Left lung (tissue), 4 donors: ENCODE measurements at regions not wholly inside any gene's neighbourhood (a gene's known extent, or its start where the extent isn't known, plus 50 kb on each side); places are given as distances from the start of the nearest gene placed in this dataset.

Experiments
- ATAC-seq: fragments of 200-7000 bp; cut with Tn5 transposase; one replicate; pipeline ENCODE4 v1.9.1; 2020; ENCODE audit warnings: moderate library complexity
- DNase-seq, 4 donors: peaks; one replicate each; pipeline ENCODE4 v3.0.0-alpha.2; 2013 to 2020
- H3K27ac ChIP-seq, 2 donors: fragments of 200-600 bp; sonication (generic) in 1 of 2; one replicate each; pipeline versions ENCODE4 v1.5.0 to v1.8.0; 2020 to 2021
- H3K27me3 ChIP-seq, 2 donors: fragments of 200-600 bp; sonication (generic) in 1 of 2; one replicate each; pipeline versions ENCODE4 v1.5.0 to v1.8.0; 2020 to 2021
- H3K36me3 ChIP-seq, 2 donors: fragments of 200-600 bp; sonication (generic) in 1 of 2; one replicate each; pipeline versions ENCODE4 v1.5.0 to v1.8.0; 2020 to 2021
- H3K4me1 ChIP-seq, 2 donors: fragments of 200-600 bp; one replicate each; pipeline ENCODE4 v1.8.0; 2021
- H3K4me3 ChIP-seq, 2 donors: fragments of 200-600 bp; sonication (generic) in 1 of 2; one replicate each; pipeline versions ENCODE4 v1.5.0 to v1.8.0; 2020 to 2021; ENCODE audit warnings: mild to moderate bottlenecking in 1 of 2
- H3K9me3 ChIP-seq, 2 donors: fragments of 200-600 bp; sonication (generic) in 1 of 2; one replicate each; pipeline versions ENCODE4 v1.5.0 to v1.8.0; 2020 to 2021
- intact Hi-C, 2 donors: fragments of 100-400 bp; cut with DNase I; formaldehyde crosslinking; loops; one replicate each; pipeline versions ENCODE4 v1.11.2 to v1.14.2; 2022
- TF ChIP-seq, protein P1 (sequence below), 2 donors: fragments of 200-600 bp; sonication (generic) in 1 of 2; IDR thresholded peaks; one replicate each; pipeline versions ENCODE4 v1.5.0 to v1.8.0; 2021; ENCODE audit warnings: antibody characterized with exemption in 2 of 2
- donor health status: DM: no; HTN: yes; CAD: no.
- donor health status: DM: no; HTN: no; CAD: no.

GRCh38 chr5:42216904-42217303 is 206.3 kb upstream of the GHR start:
- TF ChIP-seq, protein P1, sequence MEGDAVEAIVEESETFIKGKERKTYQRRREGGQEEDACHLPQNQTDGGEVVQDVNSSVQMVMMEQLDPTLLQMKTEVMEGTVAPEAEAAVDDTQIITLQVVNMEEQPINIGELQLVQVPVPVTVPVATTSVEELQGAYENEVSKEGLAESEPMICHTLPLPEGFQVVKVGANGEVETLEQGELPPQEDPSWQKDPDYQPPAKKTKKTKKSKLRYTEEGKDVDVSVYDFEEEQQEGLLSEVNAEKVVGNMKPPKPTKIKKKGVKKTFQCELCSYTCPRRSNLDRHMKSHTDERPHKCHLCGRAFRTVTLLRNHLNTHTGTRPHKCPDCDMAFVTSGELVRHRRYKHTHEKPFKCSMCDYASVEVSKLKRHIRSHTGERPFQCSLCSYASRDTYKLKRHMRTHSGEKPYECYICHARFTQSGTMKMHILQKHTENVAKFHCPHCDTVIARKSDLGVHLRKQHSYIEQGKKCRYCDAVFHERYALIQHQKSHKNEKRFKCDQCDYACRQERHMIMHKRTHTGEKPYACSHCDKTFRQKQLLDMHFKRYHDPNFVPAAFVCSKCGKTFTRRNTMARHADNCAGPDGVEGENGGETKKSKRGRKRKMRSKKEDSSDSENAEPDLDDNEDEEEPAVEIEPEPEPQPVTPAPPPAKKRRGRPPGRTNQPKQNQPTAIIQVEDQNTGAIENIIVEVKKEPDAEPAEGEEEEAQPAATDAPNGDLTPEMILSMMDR (IDR thresholded peaks at IDR 0.05) = no peak
- no peak for DNase-seq
- Histone ChIP-seq H3K36me3 (no peaks in the 10 kb centered on the region), H3K4me1 (no peaks in the 10 kb centered on the region), H3K27me3 (no peaks in the 10 kb centered on the region), H3K4me3 (no peak overlapping the region), H3K9me3 (no peaks in the 10 kb centered on the region), H3K27ac (no peak overlapping the region)
- intact Hi-C loops = no loop called here
- no peak for ATAC-seq

GRCh38 chr5:42217791-42218190 is 205.4 kb upstream of the GHR start:
- no peaks in the 10 kb centered on the region for H3K36me3 ChIP-seq
- intact Hi-C loops = no loop called here
- ATAC-seq = no peak
- H3K4me1 ChIP-seq = no peaks in the 10 kb centered on the region
- H3K9me3 ChIP-seq = no peaks in the 10 kb centered on the region
- no peak for DNase-seq
- H3K4me3 ChIP-seq = no peak overlapping the region
- H3K27me3 ChIP-seq = no peaks in the 10 kb centered on the region
- H3K27ac ChIP-seq = no peak overlapping the region
- TF ChIP-seq, protein P1 (IDR thresholded peaks at IDR 0.05) = no peak

DNA sequence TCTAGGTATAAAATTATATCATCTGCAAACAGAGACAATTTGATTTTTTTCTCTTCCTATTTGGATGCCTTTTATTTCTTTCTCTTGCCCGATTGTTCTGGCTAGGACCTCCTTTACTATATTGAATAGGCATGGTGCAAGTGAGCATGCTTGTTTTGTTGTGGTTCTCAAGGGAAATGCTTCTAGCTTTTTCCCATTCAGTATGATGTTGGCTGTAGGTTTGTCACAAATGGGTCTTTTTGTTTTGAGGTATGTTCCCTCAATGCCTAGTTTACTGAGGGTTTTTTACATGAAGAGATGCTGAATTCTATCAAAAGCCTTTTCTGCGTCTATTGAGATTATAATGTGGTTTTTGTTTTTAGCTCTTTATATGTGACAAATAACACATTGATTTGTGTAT is 198.2 kb upstream of the GHR start:
- ATAC-seq = no peak
- H3K4me1 ChIP-seq = no peaks in the 10 kb centered on the region
- H3K9me3 ChIP-seq = no peaks in the 10 kb centered on the region
- H3K4me3 ChIP-seq = no peak overlapping the region
- H3K27ac ChIP-seq = no peak overlapping the region
- TF ChIP-seq, protein P1 (IDR thresholded peaks at IDR 0.05) = no peak
- no peak for DNase-seq
- intact Hi-C loops = no loop called here
- no peaks in the 10 kb centered on the region for H3K27me3 ChIP-seq
- H3K36me3 ChIP-seq = no peaks in the 10 kb centered on the region

- no peaks in the 10 kb centered on the region for H3K4me1 ChIP-seq
- intact Hi-C loops = no loop called here
These were observed 195.0 kb upstream of the GHR start for GRCh38 chr5:42228279-42228678.

GRCh38 chr5:42230839-42231238 is 192.4 kb upstream of the GHR start:
- intact Hi-C loops = no loop called here
- no peak overlapping the region for H3K4me3 ChIP-seq
- H3K27me3 ChIP-seq = no peaks in the 10 kb centered on the region
- no peaks in the 10 kb centered on the region for H3K9me3 ChIP-seq
- ATAC-seq = no peak
- no peaks in the 10 kb centered on the region for H3K4me1 ChIP-seq
- H3K36me3 ChIP-seq = no peaks in the 10 kb centered on the region
- TF ChIP-seq, protein P1 (IDR thresholded peaks at IDR 0.05) = no peak
- no peak for DNase-seq
- no peak overlapping the region for H3K27ac ChIP-seq

More at GRCh38 chr5:42228279-42228678, 195.0 kb upstream of the GHR start:
- H3K27me3 ChIP-seq = no peaks in the 10 kb centered on the region
- H3K36me3 ChIP-seq = no peaks in the 10 kb centered on the region
- TF ChIP-seq, protein P1 (IDR thresholded peaks at IDR 0.05) = no peak
- DNase-seq (no peak), ATAC-seq (no peak)
- H3K4me3 ChIP-seq = no peak overlapping the region
- no peaks in the 10 kb centered on the region for H3K9me3 ChIP-seq
- no peak overlapping the region for H3K27ac ChIP-seq
